ENCODE measurements at regions not wholly inside any gene's neighbourhood (a gene's known extent, or its start where the extent isn't known, plus 50 kb on each side); places are given as distances from the start of the nearest gene placed in this dataset.

DNA sequence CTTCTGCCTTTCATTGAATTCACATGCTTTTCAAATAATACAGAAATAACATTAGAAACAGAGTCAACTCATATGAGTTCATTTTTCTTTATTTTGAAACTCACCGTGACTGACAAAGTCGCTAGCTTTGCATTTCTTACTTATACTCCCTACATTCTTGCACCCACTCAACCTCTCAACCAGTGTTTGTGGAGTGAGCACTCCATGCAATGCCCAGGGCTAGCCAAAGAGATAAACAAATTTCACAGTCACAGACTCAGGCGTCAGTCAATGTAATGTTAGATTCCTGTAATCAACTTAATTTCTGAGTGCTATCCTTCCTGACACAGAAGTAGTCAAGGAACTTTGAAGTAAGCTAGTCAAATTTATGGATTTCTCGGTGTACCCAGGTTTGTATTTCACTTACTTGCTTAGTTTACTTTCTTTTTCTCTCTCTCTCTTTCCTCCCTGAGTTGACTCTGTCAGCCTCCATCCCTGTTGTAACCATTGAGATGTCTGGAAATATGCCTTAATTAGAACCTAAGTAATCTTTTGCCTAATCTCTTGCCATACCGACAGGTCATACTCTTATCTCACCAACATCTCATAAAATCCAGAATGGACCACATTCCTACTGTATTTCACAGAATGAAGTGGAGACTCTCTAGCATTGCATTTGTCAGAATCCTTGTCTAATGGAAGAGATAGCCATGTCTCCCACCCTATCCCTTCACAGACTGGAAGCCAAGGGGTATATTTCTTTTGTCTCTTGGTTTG is 413.0 kb downstream of the AEBP2 start:
- DNase-seq (ENCODE audit: low read depth) = no peak

GRCh38 chr12:19855851-19856250 is 416.6 kb downstream of the AEBP2 start:
- H3K4me3 ChIP-seq (ENCODE audit: low read depth, low read length) = no peak overlapping the region
- DNase-seq (ENCODE audit: low read depth) = no peak
- TF ChIP-seq CTCF (IDR thresholded peaks at IDR 0.05; ENCODE audit: insufficient read depth, low read depth, low read length) = no peak

More for the DNA sequence above, 413.0 kb downstream of the AEBP2 start:
- TF ChIP-seq CTCF (IDR thresholded peaks at IDR 0.05; ENCODE audit: insufficient read depth, low read depth, low read length) = no peak
- H3K4me3 ChIP-seq (ENCODE audit: low read depth, low read length) = no peak overlapping the region

DNA sequence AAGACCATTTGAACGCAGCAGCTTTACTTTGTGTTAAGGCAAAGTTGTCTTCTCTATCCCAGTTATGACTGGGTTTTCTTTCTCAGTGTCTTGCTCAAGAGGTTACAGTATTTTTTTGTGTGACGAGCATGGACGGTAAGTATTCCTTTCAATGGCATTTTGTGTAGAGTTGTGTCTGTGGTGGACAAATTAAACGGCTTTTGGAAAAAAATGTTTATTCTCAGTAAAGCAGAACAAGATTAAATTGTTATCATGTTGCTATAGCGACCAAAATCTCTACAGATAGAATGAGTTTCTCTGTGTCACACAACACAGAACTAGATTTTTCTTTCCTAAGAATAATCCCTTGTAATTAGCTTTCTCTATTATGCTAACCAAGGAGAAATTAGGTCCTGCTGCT is 417.1 kb downstream of the AEBP2 start:
- TF ChIP-seq CTCF (IDR thresholded peaks at IDR 0.05; ENCODE audit: insufficient read depth, low read depth, low read length) = no peak
- peak; percentile 62 for DNase-seq (ENCODE audit: low read depth)
- H3K4me3 ChIP-seq (ENCODE audit: low read depth, low read length) = no peak overlapping the region

DNA sequence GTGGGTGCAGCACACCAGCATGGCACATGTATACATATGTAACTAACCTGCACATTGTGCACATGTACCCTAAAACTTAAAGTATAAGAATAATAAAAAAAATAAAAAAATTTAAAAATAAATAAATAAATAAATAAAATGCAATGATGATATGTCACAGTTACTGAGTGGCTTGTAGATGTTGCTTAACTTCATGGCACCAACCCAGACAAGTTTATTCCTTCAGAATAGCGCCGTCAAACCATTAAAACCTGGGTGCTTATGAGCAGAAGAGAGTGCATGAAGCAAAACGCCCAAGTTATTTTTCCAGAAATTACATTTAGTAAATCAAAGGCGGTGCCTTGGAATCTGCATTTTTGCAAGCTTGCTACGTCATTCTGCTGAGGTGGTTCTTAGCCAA is 417.9 kb downstream of the AEBP2 start:
- DNase-seq (ENCODE audit: low read depth) = no peak
- TF ChIP-seq CTCF (IDR thresholded peaks at IDR 0.05; ENCODE audit: insufficient read depth, low read depth, low read length) = no peak

DNA sequence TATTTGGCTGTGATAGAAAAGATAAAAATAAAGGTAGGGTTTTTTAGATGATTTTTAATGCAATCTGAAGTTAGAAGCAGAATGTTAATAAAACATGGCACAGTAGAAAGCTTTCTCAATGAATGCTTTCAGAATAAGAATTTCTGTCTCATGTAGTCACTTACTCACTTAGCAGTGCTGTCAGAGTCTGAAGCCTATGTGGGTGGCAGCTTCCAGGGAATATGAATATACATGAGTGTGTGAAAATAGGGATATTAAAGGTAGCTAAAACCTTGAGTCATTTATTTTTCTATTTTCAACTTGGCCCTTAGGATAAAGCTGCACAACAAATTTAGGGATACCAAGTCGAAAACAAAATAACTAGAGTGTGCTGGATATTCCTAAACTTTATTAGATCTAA is 427.9 kb downstream of the AEBP2 start:
- no peak for TF ChIP-seq CTCF (IDR thresholded peaks at IDR 0.05; ENCODE audit: insufficient read depth, low read depth, low read length)
- H3K4me3 ChIP-seq (ENCODE audit: low read depth, low read length) = no peak overlapping the region
- DNase-seq (ENCODE audit: low read depth) = no peak

More for the DNA sequence above, 417.9 kb downstream of the AEBP2 start:
- H3K4me3 ChIP-seq (ENCODE audit: low read depth, low read length) = no peak overlapping the region

DNA sequence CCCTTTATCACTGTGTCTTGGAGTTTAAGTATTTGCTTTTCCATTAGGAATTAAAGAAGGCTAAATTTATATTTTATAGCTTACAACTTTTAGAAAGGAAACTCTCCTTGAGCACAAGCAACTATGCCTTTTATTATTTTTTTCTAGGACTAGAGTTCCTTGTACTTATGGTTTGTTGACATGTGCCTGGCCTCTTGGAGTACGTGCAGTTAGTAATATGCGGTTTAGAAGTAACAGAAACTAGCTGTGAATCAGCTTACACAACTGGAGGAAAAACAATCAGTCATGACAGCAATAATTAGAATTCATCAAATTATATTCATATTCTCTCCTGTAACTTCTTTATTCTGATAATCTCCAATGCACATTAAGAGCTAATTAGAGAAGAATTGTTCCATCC is 428.7 kb downstream of the AEBP2 start:
- DNase-seq (ENCODE audit: low read depth) = no peak
- no peak overlapping the region for H3K4me3 ChIP-seq (ENCODE audit: low read depth, low read length)
- no peak for TF ChIP-seq CTCF (IDR thresholded peaks at IDR 0.05; ENCODE audit: insufficient read depth, low read depth, low read length)

DNA sequence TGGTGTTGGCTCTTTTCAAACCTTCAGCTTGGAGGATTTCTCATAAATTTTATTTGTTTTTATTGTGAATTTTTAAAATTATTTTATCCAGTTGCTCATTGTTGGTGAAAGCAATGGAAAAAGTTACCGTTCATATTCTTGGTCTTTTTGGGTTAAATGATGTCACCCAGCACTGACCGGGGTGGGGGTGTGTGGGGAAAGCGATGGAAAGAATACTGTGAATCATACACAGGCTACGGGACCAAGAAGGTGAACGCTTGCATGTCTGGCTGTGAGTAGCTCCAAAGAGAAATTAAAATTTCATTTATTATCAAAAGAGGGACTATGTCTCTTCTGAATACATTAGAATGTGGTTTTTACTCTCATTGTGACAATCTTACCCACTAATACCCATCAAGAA is 430.1 kb downstream of the AEBP2 start:
- no peak for DNase-seq (ENCODE audit: low read depth)
- no peak overlapping the region for H3K4me3 ChIP-seq (ENCODE audit: low read depth, low read length)
- no peak for TF ChIP-seq CTCF (IDR thresholded peaks at IDR 0.05; ENCODE audit: insufficient read depth, low read depth, low read length)

Measured in fibroblast of villous mesenchyme (primary cell).